ENCODE measurements at regions not wholly inside any gene's neighbourhood (a gene's known extent, or its start where the extent isn't known, plus 50 kb on each side); places are given as distances from the start of the nearest gene placed in this dataset.

GRCh38 chr9:13769641-13770040 lies 490.1 kb upstream of the MPDZ start:
- no peak for TF ChIP-seq POLR2A (IDR thresholded peaks at IDR 0.05; ENCODE audit: low read depth, low read length)
- no peak for TF ChIP-seq POLR2AphosphoS5 (IDR thresholded peaks at IDR 0.05; ENCODE audit: low read depth, low read length)
- TF ChIP-seq TAF1 (IDR thresholded peaks at IDR 0.05; ENCODE audit: borderline replicate concordance, low read depth, low read length) = no peak
- FAIRE-seq = no peak
- no peak for DNase-seq (ENCODE audit: insufficient read length)

GRCh38 chr9:13769006-13769405 lies 489.5 kb upstream of the MPDZ start:
- TF ChIP-seq TAF1 (IDR thresholded peaks at IDR 0.05; ENCODE audit: borderline replicate concordance, low read depth, low read length) (no peak), POLR2A (IDR thresholded peaks at IDR 0.05; ENCODE audit: low read depth, low read length) (no peak), POLR2AphosphoS5 (IDR thresholded peaks at IDR 0.05; ENCODE audit: low read depth, low read length) (no peak)
- FAIRE-seq = no peak

GRCh38 chr9:13762209-13762608 lies 482.7 kb upstream of the MPDZ start:
- no peak for DNase-seq (ENCODE audit: insufficient read length)
- TF ChIP-seq TAF1 (IDR thresholded peaks at IDR 0.05; ENCODE audit: borderline replicate concordance, low read depth, low read length) (no peak), POLR2A (IDR thresholded peaks at IDR 0.05; ENCODE audit: low read depth, low read length) (no peak), POLR2AphosphoS5 (IDR thresholded peaks at IDR 0.05; ENCODE audit: low read depth, low read length) (no peak)
- no peak for FAIRE-seq

More at GRCh38 chr9:13769006-13769405, 489.5 kb upstream of the MPDZ start:
- no peak for DNase-seq (ENCODE audit: insufficient read length)

DNA sequence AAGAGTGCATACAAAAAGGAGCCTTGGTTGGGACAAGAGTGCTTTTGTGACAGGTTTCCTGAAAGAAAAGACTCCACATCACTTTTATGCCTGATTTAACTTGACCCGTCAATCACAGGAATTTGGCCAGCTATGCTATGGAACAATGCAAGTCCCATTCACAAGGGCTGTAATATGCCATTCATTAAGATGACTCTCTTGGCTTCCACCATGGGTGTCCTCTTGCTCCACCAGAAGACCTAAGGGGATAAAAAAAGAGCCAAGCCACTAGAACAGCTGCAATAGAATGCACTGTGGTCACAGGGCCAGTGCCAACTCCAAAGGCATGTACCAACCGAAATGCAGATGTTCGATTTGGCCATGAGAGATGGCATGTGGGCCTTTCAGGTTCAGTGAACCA lies 480.1 kb upstream of the MPDZ start:
- FAIRE-seq (no peak), DNase-seq (ENCODE audit: insufficient read length) (no peak)
- TF ChIP-seq POLR2A (IDR thresholded peaks at IDR 0.05; ENCODE audit: low read depth, low read length) (no peak), POLR2AphosphoS5 (IDR thresholded peaks at IDR 0.05; ENCODE audit: low read depth, low read length) (no peak), TAF1 (IDR thresholded peaks at IDR 0.05; ENCODE audit: borderline replicate concordance, low read depth, low read length) (no peak)

DNA sequence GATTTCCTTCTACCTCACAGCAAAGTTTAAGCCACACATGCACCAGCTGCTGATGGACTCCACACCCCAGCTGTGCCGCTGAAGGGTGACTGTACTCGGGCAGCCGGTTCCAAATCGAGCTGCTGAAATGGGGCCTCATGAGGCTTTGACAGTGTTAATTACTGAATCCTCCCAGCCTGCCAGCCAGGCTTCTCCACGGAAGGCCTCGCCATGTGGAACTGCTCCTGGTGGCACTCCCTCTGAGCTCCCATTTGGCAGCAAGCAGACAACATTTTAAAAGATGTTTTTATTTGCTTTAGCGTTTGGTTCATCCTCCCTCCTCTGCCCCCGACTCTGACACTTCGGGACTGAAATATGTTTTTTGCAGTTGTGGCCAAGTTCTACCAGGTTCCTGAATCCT lies 479.4 kb upstream of the MPDZ start:
- no peak for FAIRE-seq
- DNase-seq (ENCODE audit: insufficient read length) = no peak
- TF ChIP-seq POLR2AphosphoS5 (IDR thresholded peaks at IDR 0.05; ENCODE audit: low read depth, low read length) (no peak), TAF1 (IDR thresholded peaks at IDR 0.05; ENCODE audit: borderline replicate concordance, low read depth, low read length) (no peak), POLR2A (IDR thresholded peaks at IDR 0.05; ENCODE audit: low read depth, low read length) (no peak)

DNA sequence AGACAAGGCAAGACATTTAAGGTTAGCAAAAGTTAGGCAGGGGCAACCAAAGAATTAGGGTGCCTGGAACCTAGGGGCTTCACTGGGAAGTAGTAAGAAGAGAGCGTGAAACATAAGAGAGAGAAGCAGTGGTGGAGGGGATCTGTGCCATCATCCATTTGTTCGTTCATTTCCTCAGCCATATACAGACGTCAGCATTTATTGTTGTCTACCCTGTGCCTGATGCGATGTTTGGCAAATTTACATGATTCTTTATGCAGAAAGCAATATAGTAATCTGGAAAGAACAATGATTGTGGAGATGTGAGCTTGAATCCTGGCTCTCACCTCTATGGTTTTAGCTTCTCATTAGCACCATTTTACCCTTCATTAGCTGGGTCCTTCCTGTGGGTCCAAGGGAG lies 477.5 kb upstream of the MPDZ start:
- DNase-seq (ENCODE audit: insufficient read length) (no peak), FAIRE-seq (no peak)
- TF ChIP-seq POLR2AphosphoS5 (IDR thresholded peaks at IDR 0.05; ENCODE audit: low read depth, low read length) (no peak), POLR2A (IDR thresholded peaks at IDR 0.05; ENCODE audit: low read depth, low read length) (no peak), TAF1 (IDR thresholded peaks at IDR 0.05; ENCODE audit: borderline replicate concordance, low read depth, low read length) (no peak)

DNA sequence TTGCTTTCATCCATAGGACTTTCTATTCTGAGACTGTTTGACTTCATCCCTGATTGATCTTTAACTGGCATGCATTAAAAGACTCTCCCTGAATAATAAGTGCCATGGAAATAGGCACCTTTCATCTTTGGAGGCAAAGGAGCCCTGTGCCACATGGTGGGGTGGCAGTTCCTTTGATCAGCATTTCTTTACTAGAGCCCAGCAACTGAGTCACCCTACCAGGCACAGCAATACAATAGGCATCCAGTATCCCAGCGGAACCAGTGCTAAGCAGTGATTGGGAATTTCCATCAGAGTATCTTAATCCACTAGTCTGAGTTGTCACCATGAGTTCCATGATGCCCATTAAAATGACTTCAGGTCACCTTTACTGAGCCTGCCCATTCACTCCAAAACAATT lies 476.1 kb upstream of the MPDZ start:
- TF ChIP-seq TAF1 (IDR thresholded peaks at IDR 0.05; ENCODE audit: borderline replicate concordance, low read depth, low read length) (no peak), POLR2AphosphoS5 (IDR thresholded peaks at IDR 0.05; ENCODE audit: low read depth, low read length) (no peak), POLR2A (IDR thresholded peaks at IDR 0.05; ENCODE audit: low read depth, low read length) (no peak)
- DNase-seq (ENCODE audit: insufficient read length) (no peak), FAIRE-seq (no peak)

DNA sequence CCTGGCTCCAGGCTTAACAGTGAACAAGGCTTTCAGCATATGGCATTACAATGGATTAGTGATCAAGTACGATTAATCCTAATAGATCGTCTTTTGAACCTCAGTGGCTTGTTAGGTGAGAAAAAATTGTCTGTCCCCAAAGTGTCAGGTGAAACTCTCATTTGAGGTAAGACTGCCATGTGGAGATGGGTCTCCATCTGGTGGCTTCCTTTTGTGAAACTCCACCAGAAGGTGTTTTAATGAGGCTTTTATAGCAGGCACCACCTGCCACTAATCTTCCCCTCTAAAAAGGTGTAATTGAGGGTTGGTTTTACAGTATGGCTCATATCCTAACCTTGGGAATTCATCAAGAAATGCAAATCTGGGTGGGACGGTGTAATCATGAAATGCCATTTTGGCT lies 471.1 kb upstream of the MPDZ start:
- TF ChIP-seq POLR2A (IDR thresholded peaks at IDR 0.05; ENCODE audit: low read depth, low read length) (no peak), POLR2AphosphoS5 (IDR thresholded peaks at IDR 0.05; ENCODE audit: low read depth, low read length) (no peak), TAF1 (IDR thresholded peaks at IDR 0.05; ENCODE audit: borderline replicate concordance, low read depth, low read length) (no peak)
- FAIRE-seq (no peak), DNase-seq (ENCODE audit: insufficient read length) (no peak)

- FAIRE-seq = no peak
- no peak for DNase-seq (ENCODE audit: insufficient read length)
- TF ChIP-seq TAF1 (IDR thresholded peaks at IDR 0.05; ENCODE audit: borderline replicate concordance, low read depth, low read length) (no peak), POLR2A (IDR thresholded peaks at IDR 0.05; ENCODE audit: low read depth, low read length) (no peak), POLR2AphosphoS5 (IDR thresholded peaks at IDR 0.05; ENCODE audit: low read depth, low read length) (no peak)
Measured at GRCh38 chr9:13750061-13750460, 470.6 kb upstream of the MPDZ start.

- FAIRE-seq = no peak
- TF ChIP-seq POLR2A (IDR thresholded peaks at IDR 0.05; ENCODE audit: low read depth, low read length) (no peak), TAF1 (IDR thresholded peaks at IDR 0.05; ENCODE audit: borderline replicate concordance, low read depth, low read length) (no peak), POLR2AphosphoS5 (IDR thresholded peaks at IDR 0.05; ENCODE audit: low read depth, low read length) (no peak)
Measured at GRCh38 chr9:13746876-13747275, 467.4 kb upstream of the MPDZ start.

GRCh38 chr9:13744261-13744901 lies 464.9 kb upstream of the MPDZ start:
- FAIRE-seq = no peak
- TF ChIP-seq POLR2AphosphoS5 (IDR thresholded peaks at IDR 0.05; ENCODE audit: low read depth, low read length) (no peak), TAF1 (IDR thresholded peaks at IDR 0.05; ENCODE audit: borderline replicate concordance, low read depth, low read length) (no peak), POLR2A (IDR thresholded peaks at IDR 0.05; ENCODE audit: low read depth, low read length) (no peak)
- no peak for DNase-seq (ENCODE audit: insufficient read length)

More at GRCh38 chr9:13746876-13747275, 467.4 kb upstream of the MPDZ start:
- no peak for DNase-seq (ENCODE audit: insufficient read length)

- FAIRE-seq (no peak), DNase-seq (ENCODE audit: insufficient read length) (no peak)
- TF ChIP-seq TAF1 (IDR thresholded peaks at IDR 0.05; ENCODE audit: borderline replicate concordance, low read depth, low read length) = no peak
Measured at GRCh38 chr9:13737885-13738284, 458.4 kb upstream of the MPDZ start.

Data from GM12892 (cell line).